Erythroblast (primary cell): ENCODE measurements at regions not wholly inside any gene's neighbourhood (a gene's known extent, or its start where the extent isn't known, plus 50 kb on each side); places are given as distances from the start of the nearest gene placed in this dataset.

ENCODE experiments used
- DNase-seq, 2 experiments: peaks; one replicate each; lab custom pipeline; 2025; lab: John Stamatoyannopoulos, UW
- GATA1 ChIP-seq: IDR thresholded peaks from 2 replicates; pipeline ENCODE4 v1.6.1; 2011; ENCODE audit warnings: low read depth, mild to moderate bottlenecking, control low read depth, low read length, moderate library complexity
- POLR2A ChIP-seq: IDR thresholded peaks from 2 replicates; pipeline ENCODE4 v1.6.1; 2011; ENCODE audit warnings: mild to moderate bottlenecking, low read length

- DNase-seq = no peak
Measured at GRCh38 chr4:116529129-116529528, 556.2 kb downstream of the TRAM1L1 start.

GRCh38 chr4:116522922-116523321 lies 562.5 kb downstream of the TRAM1L1 start:
- DNase-seq = no peak
- TF ChIP-seq POLR2A (no peak), GATA1 (no peak)

More at GRCh38 chr4:116529129-116529528, 556.2 kb downstream of the TRAM1L1 start:
- no peak for TF ChIP-seq GATA1
- no peak for TF ChIP-seq POLR2A

- no peak for DNase-seq
- TF ChIP-seq POLR2A (no peak), GATA1 (no peak)
Measured at GRCh38 chr4:116520886-116521285, 564.5 kb downstream of the TRAM1L1 start.

- no peak for DNase-seq
- TF ChIP-seq GATA1 = no peak
- no peak for TF ChIP-seq POLR2A
Measured at GRCh38 chr4:116516711-116517110, 568.7 kb downstream of the TRAM1L1 start.

- no peak for DNase-seq
- no peak for TF ChIP-seq GATA1
- TF ChIP-seq POLR2A = no peak
Measured at GRCh38 chr4:116515959-116516358, 569.4 kb downstream of the TRAM1L1 start.

GRCh38 chr4:116512552-116512951 lies 572.8 kb downstream of the TRAM1L1 start:
- DNase-seq = no peak
- no peak for TF ChIP-seq POLR2A
- TF ChIP-seq GATA1 = no peak

- DNase-seq = no peak
- TF ChIP-seq POLR2A (no peak), GATA1 (no peak)
Measured at GRCh38 chr4:116501954-116502353, 583.4 kb downstream of the TRAM1L1 start.

GRCh38 chr4:116500225-116500624 lies 585.2 kb downstream of the TRAM1L1 start:
- no peak for TF ChIP-seq POLR2A
- no peak for TF ChIP-seq GATA1
- DNase-seq = no peak

GRCh38 chr4:116489739-116490138 lies 595.6 kb downstream of the TRAM1L1 start:
- TF ChIP-seq GATA1 (no peak), POLR2A (no peak)
- peak in 1 of 2 experiments; percentile 25 for DNase-seq

GRCh38 chr4:116486401-116486800 lies 599.0 kb downstream of the TRAM1L1 start:
- no peak for TF ChIP-seq POLR2A
- no peak for DNase-seq

- no peak for DNase-seq
- no peak for TF ChIP-seq POLR2A
- no peak for TF ChIP-seq GATA1
Measured at GRCh38 chr4:116480546-116480945, 604.8 kb downstream of the TRAM1L1 start.

GRCh38 chr4:116478343-116478742 lies 607.0 kb downstream of the TRAM1L1 start:
- TF ChIP-seq POLR2A (no peak), GATA1 (no peak)
- no peak for DNase-seq

GRCh38 chr4:116469582-116469981 lies 615.8 kb downstream of the TRAM1L1 start:
- DNase-seq = no peak
- TF ChIP-seq POLR2A (no peak), GATA1 (no peak)

- DNase-seq = no peak
- TF ChIP-seq POLR2A (no peak), GATA1 (no peak)
Measured at GRCh38 chr4:116453127-116453526, 632.2 kb downstream of the TRAM1L1 start.

GRCh38 chr4:116449764-116450163 lies 635.6 kb downstream of the TRAM1L1 start:
- no peak for TF ChIP-seq POLR2A
- TF ChIP-seq GATA1 = no peak

More at GRCh38 chr4:116449764-116450163, 635.6 kb downstream of the TRAM1L1 start:
- DNase-seq = no peak
